ENCODE measurements at regions not wholly inside any gene's neighbourhood (a gene's known extent, or its start where the extent isn't known, plus 50 kb on each side); places are given as distances from the start of the nearest gene placed in this dataset.

DNA sequence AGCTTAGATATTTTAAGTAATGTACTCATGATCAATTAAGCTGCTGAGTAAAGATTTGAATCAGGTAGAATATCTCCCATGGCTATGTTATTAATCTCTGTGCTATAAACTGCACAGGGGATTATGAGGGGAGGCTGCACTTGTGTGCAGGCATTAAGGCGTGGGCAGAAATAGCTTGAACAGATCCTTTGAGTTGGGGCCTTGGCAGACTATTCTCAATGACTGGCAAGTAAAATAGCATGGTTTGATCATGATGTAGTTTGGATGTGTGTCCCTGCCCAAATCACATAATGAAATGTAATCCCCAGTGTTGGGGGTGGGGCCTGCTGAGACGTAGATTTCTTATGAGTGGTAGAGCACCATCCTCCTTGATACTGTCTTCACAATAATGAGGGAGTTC lies 220.3 kb downstream of the PLPP3 start:
- intact Hi-C loops (cut with micrococcal nuclease; ENCODE audit: unreplicated experiment): no loop called here
- BruUV-seq (replicated peaks): no TSS peak

DNA sequence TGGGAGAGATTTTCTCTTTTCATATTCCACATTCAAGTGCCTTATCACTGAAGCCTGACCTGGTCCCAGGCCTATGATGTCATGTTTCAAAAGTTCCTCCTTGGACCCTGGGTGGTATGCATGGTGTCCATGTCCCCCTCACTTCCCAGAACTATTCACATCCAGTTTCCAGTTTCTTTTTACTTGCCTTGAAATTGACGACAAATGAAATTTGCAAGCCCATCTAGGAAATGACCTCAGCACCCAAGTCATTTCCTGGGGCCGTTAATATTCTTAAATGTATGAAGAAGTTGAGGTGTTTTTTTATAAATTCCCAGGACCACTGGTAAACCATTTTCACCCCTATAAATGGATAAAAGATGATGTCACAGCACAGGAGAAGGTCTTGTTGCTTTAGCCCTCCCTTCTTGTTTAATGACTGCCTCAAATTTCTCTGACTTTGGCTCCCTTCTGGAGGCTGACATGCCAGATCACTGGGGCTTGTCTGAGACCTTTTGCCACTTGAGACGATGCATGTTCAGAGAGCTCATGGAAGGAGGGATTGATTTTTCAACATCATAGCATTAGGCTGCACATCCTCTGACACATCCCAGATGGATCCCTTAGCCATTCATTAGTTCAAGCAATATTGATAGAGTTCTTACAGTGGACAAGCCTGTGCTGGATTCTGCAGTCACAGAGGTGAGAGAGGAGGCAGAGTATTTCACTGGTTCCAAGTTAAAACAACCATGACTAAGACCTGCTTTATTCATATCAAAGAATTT lies 221.3 kb downstream of the PLPP3 start:
- H3K4me3 ChIP-seq: no peak overlapping the region
- no peaks in the 10 kb centered on the region for H3K79me2 ChIP-seq (ENCODE audit: low read depth)
- no peak overlapping the region for H3K4me2 ChIP-seq
- ChIA-PET POLR2A (ENCODE audit: unreplicated experiment) (no interaction called here), CTCF (no interaction called here)
- H4K20me1 ChIP-seq (ENCODE audit: insufficient read depth): no peaks in the 10 kb centered on the region
- no peaks in the 10 kb centered on the region for H3F3A ChIP-seq (ENCODE audit: insufficient read depth, low read depth)
- intact Hi-C loops (cut with micrococcal nuclease; ENCODE audit: unreplicated experiment): no loop called here
- H3K36me3 ChIP-seq (ENCODE audit: low read depth): no peaks in the 10 kb centered on the region
- TF ChIP-seq, protein P1, sequence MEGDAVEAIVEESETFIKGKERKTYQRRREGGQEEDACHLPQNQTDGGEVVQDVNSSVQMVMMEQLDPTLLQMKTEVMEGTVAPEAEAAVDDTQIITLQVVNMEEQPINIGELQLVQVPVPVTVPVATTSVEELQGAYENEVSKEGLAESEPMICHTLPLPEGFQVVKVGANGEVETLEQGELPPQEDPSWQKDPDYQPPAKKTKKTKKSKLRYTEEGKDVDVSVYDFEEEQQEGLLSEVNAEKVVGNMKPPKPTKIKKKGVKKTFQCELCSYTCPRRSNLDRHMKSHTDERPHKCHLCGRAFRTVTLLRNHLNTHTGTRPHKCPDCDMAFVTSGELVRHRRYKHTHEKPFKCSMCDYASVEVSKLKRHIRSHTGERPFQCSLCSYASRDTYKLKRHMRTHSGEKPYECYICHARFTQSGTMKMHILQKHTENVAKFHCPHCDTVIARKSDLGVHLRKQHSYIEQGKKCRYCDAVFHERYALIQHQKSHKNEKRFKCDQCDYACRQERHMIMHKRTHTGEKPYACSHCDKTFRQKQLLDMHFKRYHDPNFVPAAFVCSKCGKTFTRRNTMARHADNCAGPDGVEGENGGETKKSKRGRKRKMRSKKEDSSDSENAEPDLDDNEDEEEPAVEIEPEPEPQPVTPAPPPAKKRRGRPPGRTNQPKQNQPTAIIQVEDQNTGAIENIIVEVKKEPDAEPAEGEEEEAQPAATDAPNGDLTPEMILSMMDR (conservative IDR thresholded peaks at IDR 0.05): no peak
- TF ChIP-seq EZH2 (IDR thresholded peaks at IDR 0.05; ENCODE audit: low read depth): no peak
- peak in 1 of 2 experiments; percentile 8 for DNase-seq
- no peaks in the 10 kb centered on the region for H3K27me3 ChIP-seq (ENCODE audit: insufficient read depth, low read depth)
- no peak overlapping the region for H2AFZ ChIP-seq
- H3K9me3 ChIP-seq (ENCODE audit: insufficient read depth, low read depth): no peaks in the 10 kb centered on the region
- no peak overlapping the region for H3K27ac ChIP-seq
- H3K4me1 ChIP-seq (replicated peaks; ENCODE audit: insufficient read depth): no peaks in the 10 kb centered on the region
- no TSS peak for BruUV-seq (replicated peaks)
- no peaks in the 10 kb centered on the region for H3K9me2 ChIP-seq (ENCODE audit: insufficient read depth)

More for the DNA sequence above, 220.3 kb downstream of the PLPP3 start:
- ChIA-PET POLR2A (ENCODE audit: unreplicated experiment) (no interaction called here), CTCF (no interaction called here)
- Histone ChIP-seq H2AFZ (no peak overlapping the region), H3K9me3 (ENCODE audit: insufficient read depth, low read depth) (no peaks in the 10 kb centered on the region), H4K20me1 (ENCODE audit: insufficient read depth) (no peaks in the 10 kb centered on the region), H3K4me2 (no peak overlapping the region), H3K27me3 (ENCODE audit: insufficient read depth, low read depth) (no peaks in the 10 kb centered on the region), H3K79me2 (ENCODE audit: low read depth) (no peaks in the 10 kb centered on the region), H3K27ac (no peak overlapping the region), H3K4me3 (no peak overlapping the region), H3K9me2 (ENCODE audit: insufficient read depth) (no peaks in the 10 kb centered on the region), H3K4me1 (replicated peaks; ENCODE audit: insufficient read depth) (no peaks in the 10 kb centered on the region), H3F3A (ENCODE audit: insufficient read depth, low read depth) (no peaks in the 10 kb centered on the region), H3K36me3 (ENCODE audit: low read depth) (no peaks in the 10 kb centered on the region)
- no peak for DNase-seq
- no peak for TF ChIP-seq EZH2 (IDR thresholded peaks at IDR 0.05; ENCODE audit: low read depth)
- TF ChIP-seq, protein P1 (conservative IDR thresholded peaks at IDR 0.05): no peak

DNA sequence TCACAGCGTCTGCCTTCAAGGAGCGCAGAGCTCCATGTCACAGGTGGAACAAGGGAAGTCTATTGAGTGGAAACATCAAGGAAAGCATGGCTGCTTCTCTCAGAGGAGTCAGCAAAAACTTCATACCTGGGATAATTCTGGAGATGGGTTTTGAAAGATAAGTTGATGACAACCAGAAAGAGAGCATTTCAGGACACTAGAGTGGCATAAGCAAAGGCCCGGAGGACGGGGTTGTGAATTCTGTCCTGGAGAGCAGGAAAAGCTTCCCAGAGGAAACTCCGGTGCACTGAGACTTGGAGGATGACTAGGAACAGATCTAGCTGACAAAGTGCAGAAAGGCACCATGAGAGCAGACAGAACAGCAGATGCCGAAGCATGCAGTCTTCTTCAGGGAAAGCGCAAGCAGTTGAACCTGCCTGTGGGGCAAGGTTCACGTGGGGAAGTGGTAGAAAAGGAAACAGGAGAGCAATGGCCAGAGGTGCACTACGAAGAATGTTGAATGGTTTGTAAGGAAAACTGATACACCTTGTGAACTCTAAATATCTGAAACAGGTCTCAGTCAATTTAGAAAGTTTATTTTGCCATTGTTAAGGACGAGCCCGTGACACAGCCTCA lies 222.9 kb downstream of the PLPP3 start:
- Histone ChIP-seq H3K9me3 (ENCODE audit: insufficient read depth, low read depth) (no peaks in the 10 kb centered on the region), H2AFZ (no peak overlapping the region), H3K9me2 (ENCODE audit: insufficient read depth) (no peaks in the 10 kb centered on the region), H3K36me3 (ENCODE audit: low read depth) (no peaks in the 10 kb centered on the region), H3K27me3 (ENCODE audit: insufficient read depth, low read depth) (no peaks in the 10 kb centered on the region), H3F3A (ENCODE audit: insufficient read depth, low read depth) (no peaks in the 10 kb centered on the region), H3K4me2 (no peak overlapping the region), H4K20me1 (ENCODE audit: insufficient read depth) (no peaks in the 10 kb centered on the region), H3K27ac (no peak overlapping the region), H3K4me1 (replicated peaks; ENCODE audit: insufficient read depth) (no peaks in the 10 kb centered on the region), H3K79me2 (ENCODE audit: low read depth) (no peaks in the 10 kb centered on the region), H3K4me3 (no peak overlapping the region)
- ChIA-PET POLR2A (ENCODE audit: unreplicated experiment) (no interaction called here), CTCF (no interaction called here)
- no TSS peak for BruUV-seq (replicated peaks)
- TF ChIP-seq EZH2 (IDR thresholded peaks at IDR 0.05; ENCODE audit: low read depth): no peak
- TF ChIP-seq, protein P1 (conservative IDR thresholded peaks at IDR 0.05): no peak
- DNase-seq: no peak
- intact Hi-C loops (cut with micrococcal nuclease; ENCODE audit: unreplicated experiment): no loop called here
